ENCODE measurements at regions not wholly inside any gene's neighbourhood (a gene's known extent, or its start where the extent isn't known, plus 50 kb on each side); places are given as distances from the start of the nearest gene placed in this dataset.

DNA sequence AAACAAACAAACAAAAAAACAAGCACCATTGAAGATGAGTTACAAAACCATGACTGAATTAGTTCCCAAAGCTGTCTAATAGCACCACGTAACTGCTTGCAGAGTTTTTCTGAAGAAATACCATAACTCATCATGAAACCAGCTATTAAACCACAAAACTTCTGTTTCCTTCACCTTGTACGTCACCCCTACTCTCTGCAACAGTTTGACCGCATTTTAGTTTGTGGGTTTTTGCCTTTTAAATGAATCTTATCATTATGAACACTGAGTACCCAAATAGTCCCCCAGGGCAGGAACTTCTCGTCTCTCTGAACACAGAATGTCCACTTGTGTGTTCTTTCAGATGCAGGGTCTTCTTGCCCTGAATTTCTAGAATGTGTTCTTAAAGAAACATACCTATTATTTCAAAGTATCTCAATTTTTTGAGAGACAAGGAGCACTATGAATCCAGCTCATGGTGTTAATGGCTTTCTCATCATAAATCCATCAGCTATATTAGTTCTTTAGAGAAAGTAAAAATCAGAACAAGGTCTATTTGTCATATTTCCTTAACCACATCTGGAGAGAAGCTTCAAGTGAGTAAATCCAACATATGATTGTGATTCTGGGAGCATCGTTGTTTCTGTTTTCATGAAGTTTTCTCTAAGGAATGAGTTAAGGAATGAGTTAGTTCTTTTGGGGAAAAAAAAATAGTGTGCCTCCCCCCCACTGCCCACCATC lies 210.6 kb downstream of the AUH start:
- Histone ChIP-seq H2AFZ (ENCODE audit: low read depth, low read length) (no peak overlapping the region), H3K27ac (ENCODE audit: low read length) (peak overlapping the region; percentile 7), H3K4me2 (ENCODE audit: insufficient read depth, low read length) (peak overlapping the region; percentile 37), H3K27me3 (ENCODE audit: insufficient read depth, low read length, poor library complexity) (no peaks in the 10 kb centered on the region), H3K9me3 (ENCODE audit: insufficient read depth, low read length, severe bottlenecking) (peaks cover 11% of the 10 kb centered on the region), H3K36me3 (ENCODE audit: insufficient read depth, low read length) (no peaks in the 10 kb centered on the region), H3K79me2 (ENCODE audit: insufficient read depth, low read length) (no peaks in the 10 kb centered on the region), H3K4me1 (ENCODE audit: insufficient read depth, low read length) (peaks cover 23% of the 10 kb centered on the region), H3K4me3 (ENCODE audit: low read depth in 1 of 2, low read length in 2 of 2) (no peak overlapping the region), H3K9ac (ENCODE audit: low read depth, low read length) (no peak overlapping the region), H4K20me1 (ENCODE audit: insufficient read depth, low read length) (no peaks in the 10 kb centered on the region)
- ATAC-seq (ENCODE audit: insufficient read depth, low read depth) (peak; percentile 94), DNase-seq (peak; percentile 48)
- TF ChIP-seq EZH2 (IDR thresholded peaks at IDR 0.05; ENCODE audit: borderline replicate concordance, low read depth, low read length, severe bottlenecking) = no peak
- TF ChIP-seq CTCF (IDR thresholded peaks at IDR 0.05; ENCODE audit: borderline replicate concordance, extremely low read depth, low read length, poor library complexity, severe bottlenecking) = no peak

GRCh38 chr9:91151718-91152095 lies 210.0 kb downstream of the AUH start:
- Histone ChIP-seq H3K9me3 (ENCODE audit: insufficient read depth, low read length, severe bottlenecking) (peaks cover 11% of the 10 kb centered on the region), H2AFZ (ENCODE audit: low read depth, low read length) (no peak overlapping the region)

DNA sequence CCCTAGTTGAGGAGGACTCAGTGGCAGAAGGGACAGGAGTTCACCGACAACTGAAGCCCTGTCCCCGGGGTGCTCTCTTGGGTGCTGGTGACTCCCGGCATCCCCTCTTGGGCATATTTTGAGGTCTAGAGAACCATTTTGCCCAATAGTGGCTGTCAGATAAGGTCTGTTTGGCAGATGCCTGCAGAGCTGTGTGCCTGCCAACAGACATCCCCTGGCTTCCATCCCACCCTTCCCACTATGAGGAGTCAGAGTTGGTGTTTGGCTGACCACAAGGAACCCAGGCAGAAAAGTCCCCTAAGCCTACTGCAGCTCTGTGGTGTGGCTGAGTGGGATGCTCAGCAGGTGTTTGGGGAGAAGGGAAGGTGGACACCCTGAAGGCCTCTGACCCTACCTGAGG lies 207.0 kb downstream of the AUH start:
- H3K36me3 ChIP-seq (ENCODE audit: insufficient read depth, low read length) = no peaks in the 10 kb centered on the region
- no peak for DNase-seq
- no peaks in the 10 kb centered on the region for H4K20me1 ChIP-seq (ENCODE audit: insufficient read depth, low read length)
- H3K4me3 ChIP-seq (ENCODE audit: low read depth in 1 of 2, low read length in 2 of 2) = no peak overlapping the region
- H3K9me3 ChIP-seq (ENCODE audit: insufficient read depth, low read length, severe bottlenecking) = peaks cover 11% of the 10 kb centered on the region
- no peak for TF ChIP-seq EZH2 (IDR thresholded peaks at IDR 0.05; ENCODE audit: borderline replicate concordance, low read depth, low read length, severe bottlenecking)
- no peak for TF ChIP-seq CTCF (IDR thresholded peaks at IDR 0.05; ENCODE audit: borderline replicate concordance, extremely low read depth, low read length, poor library complexity, severe bottlenecking)
- no peaks in the 10 kb centered on the region for H3K27me3 ChIP-seq (ENCODE audit: insufficient read depth, low read length, poor library complexity)
- no peaks in the 10 kb centered on the region for H3K79me2 ChIP-seq (ENCODE audit: insufficient read depth, low read length)
- no peak overlapping the region for H3K9ac ChIP-seq (ENCODE audit: low read depth, low read length)
- H3K4me1 ChIP-seq (ENCODE audit: insufficient read depth, low read length) = peaks cover 23% of the 10 kb centered on the region
- H3K27ac ChIP-seq (ENCODE audit: low read length) = no peak overlapping the region
- no peak for ATAC-seq (ENCODE audit: insufficient read depth, low read depth)
- H2AFZ ChIP-seq (ENCODE audit: low read depth, low read length) = no peak overlapping the region
- no peak overlapping the region for H3K4me2 ChIP-seq (ENCODE audit: insufficient read depth, low read length)

More at GRCh38 chr9:91151718-91152095, 210.0 kb downstream of the AUH start:
- Histone ChIP-seq H3K27me3 (ENCODE audit: insufficient read depth, low read length, poor library complexity) (no peaks in the 10 kb centered on the region), H4K20me1 (ENCODE audit: insufficient read depth, low read length) (no peaks in the 10 kb centered on the region), H3K4me3 (ENCODE audit: low read depth in 1 of 2, low read length in 2 of 2) (no peak overlapping the region), H3K36me3 (ENCODE audit: insufficient read depth, low read length) (no peaks in the 10 kb centered on the region), H3K4me2 (ENCODE audit: insufficient read depth, low read length) (peak overlapping the region; percentile 37), H3K4me1 (ENCODE audit: insufficient read depth, low read length) (peaks cover 23% of the 10 kb centered on the region), H3K27ac (ENCODE audit: low read length) (0 out of 2 replicates have a peak overlapping the region, but pooled peaks have one; percentile 7), H3K79me2 (ENCODE audit: insufficient read depth, low read length) (no peaks in the 10 kb centered on the region), H3K9ac (ENCODE audit: low read depth, low read length) (no peak overlapping the region)
- DNase-seq (no peak), ATAC-seq (ENCODE audit: insufficient read depth, low read depth) (no peak)
- TF ChIP-seq CTCF (IDR thresholded peaks at IDR 0.05; ENCODE audit: borderline replicate concordance, extremely low read depth, low read length, poor library complexity, severe bottlenecking) = no peak
- TF ChIP-seq EZH2 (IDR thresholded peaks at IDR 0.05; ENCODE audit: borderline replicate concordance, low read depth, low read length, severe bottlenecking) = no peak

Measured in DND-41 (cell line).